Central memory CD4-positive, alpha-beta T cell (primary cell): ENCODE measurements at regions not wholly inside any gene's neighbourhood (a gene's known extent, or its start where the extent isn't known, plus 50 kb on each side); places are given as distances from the start of the nearest gene placed in this dataset.
A peak's percentile ranks its signal among the peaks of the same experiment; 100 is the strongest.

Source experiments
- DNase-seq: peaks from one replicate; pipeline ENCODE4 v3.0.0; 2022

- DNase-seq, result no peak
Observed at GRCh38 chr1:83670909-83671565, 327.9 kb downstream of the TTLL7 start.

- no peak for DNase-seq
Observed at GRCh38 chr1:83641796-83642443, 357.0 kb downstream of the TTLL7 start.

GRCh38 chr1:83641206-83641658 is 357.7 kb downstream of the TTLL7 start:
- no peak for DNase-seq

- DNase-seq, result no peak
Observed at GRCh38 chr1:83639785-83640184, 359.1 kb downstream of the TTLL7 start.

- DNase-seq, result no peak
Observed at GRCh38 chr1:83637586-83637985, 361.3 kb downstream of the TTLL7 start.

- DNase-seq, result no peak
Observed at GRCh38 chr1:83637009-83637408, 361.9 kb downstream of the TTLL7 start.

- no peak for DNase-seq
Observed at GRCh38 chr1:83632906-83633305, 366.0 kb downstream of the TTLL7 start.

GRCh38 chr1:83631851-83632250 is 367.1 kb downstream of the TTLL7 start:
- DNase-seq, result no peak

GRCh38 chr1:83627045-83627444 is 371.9 kb downstream of the TTLL7 start:
- DNase-seq, result no peak

GRCh38 chr1:83626603-83627002 is 372.3 kb downstream of the TTLL7 start:
- no peak for DNase-seq

GRCh38 chr1:83625646-83626045 is 373.3 kb downstream of the TTLL7 start:
- DNase-seq, result no peak

- DNase-seq, result no peak
Observed at GRCh38 chr1:83620016-83620415, 378.9 kb downstream of the TTLL7 start.

- no peak for DNase-seq
Observed at GRCh38 chr1:83619170-83619896, 379.6 kb downstream of the TTLL7 start.

GRCh38 chr1:83617883-83618282 is 381.0 kb downstream of the TTLL7 start:
- no peak for DNase-seq

- DNase-seq, result no peak
Observed at GRCh38 chr1:83615370-83615769, 383.6 kb downstream of the TTLL7 start.

GRCh38 chr1:83606416-83606955 is 392.4 kb downstream of the TTLL7 start:
- no peak for DNase-seq

- DNase-seq, result no peak
Observed at GRCh38 chr1:83596331-83596730, 402.6 kb downstream of the TTLL7 start.

- no peak for DNase-seq
Observed at GRCh38 chr1:83593073-83593472, 405.9 kb downstream of the TTLL7 start.

- DNase-seq, result no peak
Observed at GRCh38 chr1:83588140-83588539, 410.8 kb downstream of the TTLL7 start.

GRCh38 chr1:83583351-83584014 is 415.4 kb downstream of the TTLL7 start:
- DNase-seq, result peak; percentile 12

- no peak for DNase-seq
Observed at GRCh38 chr1:83581747-83582146, 417.2 kb downstream of the TTLL7 start.

- no peak for DNase-seq
Observed at GRCh38 chr1:83574791-83575190, 424.1 kb downstream of the TTLL7 start.

GRCh38 chr1:83573776-83574175 is 425.2 kb downstream of the TTLL7 start:
- no peak for DNase-seq
